HS-5 (cell line): ENCODE measurements at regions not wholly inside any gene's neighbourhood (a gene's known extent, or its start where the extent isn't known, plus 50 kb on each side); places are given as distances from the start of the nearest gene placed in this dataset.
"Not testable (repeated sequence)": the region's sequence is repeated elsewhere in the genome, so short reads cannot be mapped to it uniquely, and the experiment has no call there.

Source experiments
- DNase-seq: peaks from one replicate; pipeline ENCODE4 v3.0.0-alpha.2; 2012; ENCODE audit warnings: low read depth

DNA sequence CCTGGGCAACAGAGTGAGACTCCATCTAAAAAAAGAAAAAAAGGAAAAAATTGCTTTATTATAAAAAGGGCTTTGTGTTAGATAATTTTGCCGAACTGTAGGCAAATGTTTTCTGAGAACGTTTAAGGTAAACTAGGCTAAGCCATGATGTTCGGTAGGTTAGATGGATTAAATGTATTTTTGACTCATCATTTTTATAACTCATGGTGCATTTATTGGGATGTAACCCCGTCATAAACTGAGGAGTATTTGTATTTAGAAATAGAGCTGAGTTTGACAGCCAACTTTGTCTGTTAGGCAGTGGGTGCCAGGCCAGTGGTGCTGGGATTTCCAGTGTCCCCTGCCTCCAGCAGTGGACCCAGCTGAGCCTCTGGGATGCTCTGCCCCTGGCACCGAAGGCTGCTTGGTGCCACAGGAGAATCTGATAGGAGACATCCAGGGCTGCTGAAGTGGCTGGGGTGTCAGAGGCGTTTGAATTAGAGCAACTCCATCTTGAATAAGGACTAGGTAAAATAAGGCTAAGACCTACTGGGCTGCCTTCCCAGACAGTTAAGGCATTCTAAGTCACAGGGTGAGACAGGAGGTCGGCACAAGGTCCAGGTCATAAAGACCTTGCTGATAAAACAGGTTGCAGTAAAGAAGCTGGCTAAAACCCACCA is 114.9 kb upstream of the EEPD1 start:
- DNase-seq = no peak

DNA sequence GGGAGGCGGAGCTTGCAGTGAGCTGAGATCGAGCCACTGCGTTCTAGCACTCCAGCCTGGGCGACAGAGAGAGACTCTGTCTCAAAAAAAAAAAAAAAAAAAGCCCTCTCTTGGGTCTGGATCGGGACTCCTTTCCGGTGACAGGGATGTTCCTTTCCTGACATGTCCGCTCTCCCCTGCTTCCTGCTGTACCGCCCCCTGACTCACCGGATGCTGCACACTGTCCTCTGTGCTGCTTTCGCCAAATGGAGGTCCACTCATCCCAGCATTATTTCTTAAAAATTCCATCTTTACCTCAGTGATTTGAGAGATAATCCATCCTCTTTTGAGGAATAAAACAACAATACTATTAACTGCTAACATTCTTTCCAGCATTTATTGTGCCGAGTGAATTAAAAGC is 113.8 kb upstream of the EEPD1 start:
- DNase-seq = no peak

DNA sequence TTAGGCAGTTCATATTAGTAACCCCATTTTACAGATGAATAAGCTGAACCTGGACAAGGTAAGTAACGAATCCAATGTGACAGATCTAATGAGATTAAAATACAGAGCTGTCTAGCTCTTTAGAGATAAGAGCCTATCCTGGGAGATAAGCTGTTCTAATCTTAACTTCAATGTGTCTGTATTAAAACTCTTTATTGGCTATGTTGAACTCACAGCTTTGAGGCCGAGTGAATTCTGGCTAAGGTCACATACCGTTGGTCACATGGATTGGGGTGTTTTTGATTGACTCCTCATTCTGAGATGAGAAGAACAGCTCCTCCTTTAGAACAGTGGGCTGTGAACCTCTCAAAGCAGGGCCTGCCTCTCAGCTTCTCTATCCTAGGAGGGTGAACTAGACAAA is 113.4 kb upstream of the EEPD1 start:
- DNase-seq = no peak

- peak; percentile 59 for DNase-seq
Measured at GRCh38 chr7:36040679-36041078, 112.4 kb upstream of the EEPD1 start.

DNA sequence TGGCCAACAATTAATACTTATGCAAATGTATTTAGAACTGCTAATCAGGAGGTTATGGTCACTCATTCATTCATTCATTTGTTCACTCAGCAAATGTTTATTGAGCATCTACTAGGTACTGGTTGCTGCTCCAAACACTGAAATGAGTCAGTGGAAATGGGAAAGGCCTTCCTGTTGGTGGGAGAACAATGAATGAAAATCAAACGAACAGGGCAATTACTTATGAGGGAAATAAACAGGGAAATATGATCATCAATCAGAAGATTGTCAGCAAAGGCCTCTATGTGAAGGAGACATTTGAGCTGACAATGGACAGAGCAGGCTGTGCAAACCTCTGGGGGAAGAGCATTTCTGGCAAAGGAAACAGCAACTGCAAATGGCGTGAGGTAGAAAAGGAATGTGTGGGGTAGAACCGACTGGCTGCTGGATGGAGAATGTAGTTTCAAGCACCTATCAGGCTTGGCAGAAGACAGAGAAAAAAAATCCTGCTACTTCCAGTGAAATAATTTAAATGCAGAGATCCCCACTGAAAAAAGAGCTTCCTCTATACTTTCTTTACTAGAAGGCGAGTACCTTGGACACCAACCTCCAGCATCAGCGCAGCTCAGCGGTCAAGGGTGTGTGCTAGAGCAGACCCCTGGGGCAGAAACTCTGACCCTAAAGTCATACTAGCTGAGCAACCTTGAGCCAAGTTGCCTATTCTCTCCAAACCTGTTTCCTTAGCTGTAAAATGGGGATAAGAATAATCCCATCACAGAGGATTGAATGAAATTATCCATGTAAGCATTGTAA is 108.8 kb upstream of the EEPD1 start:
- no peak for DNase-seq

GRCh38 chr7:36045326-36045725 is 107.7 kb upstream of the EEPD1 start:
- no peak for DNase-seq

- no peak for DNase-seq
Measured at GRCh38 chr7:36045830-36046341, 107.2 kb upstream of the EEPD1 start.

DNA sequence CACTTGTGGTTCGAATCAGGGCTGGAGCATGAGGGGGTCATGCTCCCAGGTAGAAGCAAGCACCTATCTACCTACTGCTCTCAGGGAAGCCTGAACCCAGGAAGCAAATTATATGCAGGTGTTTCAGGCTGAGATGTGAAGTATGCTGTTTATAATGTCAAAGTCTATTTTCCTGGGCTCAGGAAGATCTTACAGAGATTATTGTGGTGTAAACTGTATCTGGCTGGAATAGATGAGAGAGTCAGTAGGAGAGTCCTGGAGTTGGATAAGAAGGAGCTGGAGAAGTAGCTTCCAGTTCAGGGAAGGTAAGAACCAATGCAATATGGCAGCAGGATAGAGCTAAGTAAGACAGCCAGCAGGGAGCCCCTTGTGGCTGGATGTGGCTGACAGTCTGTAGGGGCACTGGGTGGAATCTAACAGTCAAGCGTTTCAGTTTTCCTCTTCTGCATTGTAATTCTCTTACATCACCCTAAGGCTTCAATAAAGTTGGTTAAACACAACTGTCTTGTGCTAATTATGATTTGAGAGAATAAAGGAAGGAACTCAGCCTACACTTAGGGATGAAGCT is 105.9 kb upstream of the EEPD1 start:
- no peak for DNase-seq

- peak; percentile 91 for DNase-seq
Measured at GRCh38 chr7:36048141-36048901, 104.7 kb upstream of the EEPD1 start.

DNA sequence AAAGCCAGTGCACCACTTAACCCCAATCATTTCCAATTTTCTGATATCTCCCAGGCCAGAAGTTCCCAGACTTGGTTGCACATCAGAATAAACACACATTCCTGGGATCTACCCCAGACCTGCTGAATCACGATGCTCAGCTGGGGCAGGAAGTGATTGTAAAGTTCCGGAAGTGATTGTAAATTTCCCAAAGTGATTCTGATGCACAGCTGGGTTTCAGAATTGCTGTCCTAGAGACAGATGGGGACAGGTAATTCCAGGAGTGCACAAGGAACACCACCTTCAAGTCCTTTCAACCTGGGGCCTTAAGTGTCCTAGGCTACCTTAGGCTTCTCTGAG is 104.2 kb upstream of the EEPD1 start:
- no peak for DNase-seq

DNA sequence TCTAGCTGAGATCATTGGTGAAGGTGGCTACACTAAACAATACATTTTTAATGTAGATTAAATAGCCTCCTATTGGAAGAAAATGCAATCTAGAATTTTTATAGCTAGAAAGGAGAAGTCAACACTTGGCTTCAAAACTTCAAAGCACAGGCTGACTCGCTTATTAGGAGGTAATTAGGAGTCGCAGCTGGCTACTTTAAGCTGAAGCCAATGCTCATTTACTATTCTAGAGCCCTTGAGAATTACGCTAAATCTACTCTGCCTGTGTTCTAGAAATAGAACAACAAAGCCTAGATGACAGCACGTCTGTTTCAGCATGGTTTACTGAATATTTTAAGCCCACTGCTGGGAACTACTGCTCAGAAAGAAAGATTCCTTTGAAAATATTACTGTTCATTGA is 101.6 kb upstream of the EEPD1 start:
- DNase-seq = no peak

GRCh38 chr7:36053589-36053988 is 99.5 kb upstream of the EEPD1 start:
- no peak for DNase-seq

DNA sequence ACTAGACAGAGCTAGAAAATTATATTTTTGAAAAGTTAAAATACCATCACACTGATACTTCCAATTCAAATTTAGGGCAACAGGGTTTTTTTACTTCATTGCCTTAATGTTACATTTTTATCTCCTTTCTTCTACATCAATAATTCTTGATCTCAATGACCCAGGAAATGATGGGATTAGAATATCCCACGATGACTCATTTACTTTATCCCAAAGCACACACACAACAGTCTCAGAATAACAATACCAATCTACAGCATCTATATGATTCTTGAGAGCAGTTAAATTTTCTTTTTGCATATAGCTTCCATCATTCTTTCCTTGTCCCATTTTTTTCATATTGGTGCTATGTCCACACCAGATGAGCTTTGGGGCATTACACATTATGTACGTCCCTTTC is 98.4 kb upstream of the EEPD1 start:
- DNase-seq = no peak

DNA sequence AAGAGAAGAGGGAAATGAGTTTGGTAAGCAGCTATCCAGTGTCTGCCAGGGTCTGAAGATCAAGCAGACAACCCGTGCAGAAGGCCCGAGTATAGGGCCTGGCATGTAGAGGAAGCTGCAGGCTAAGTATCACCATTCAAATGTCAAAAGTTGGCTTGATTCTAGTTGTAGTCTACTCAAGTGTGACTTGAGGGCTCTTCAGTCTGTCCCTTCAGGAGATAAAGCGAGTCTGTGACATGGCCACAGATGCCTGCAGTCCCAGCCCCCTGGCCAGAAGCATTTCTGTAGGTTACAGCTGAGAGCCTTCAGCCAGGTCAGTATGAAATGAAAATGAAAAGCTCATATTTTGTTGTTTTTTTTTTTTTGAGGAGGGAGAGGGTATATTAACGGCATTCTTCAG is 97.8 kb upstream of the EEPD1 start:
- no peak for DNase-seq

DNA sequence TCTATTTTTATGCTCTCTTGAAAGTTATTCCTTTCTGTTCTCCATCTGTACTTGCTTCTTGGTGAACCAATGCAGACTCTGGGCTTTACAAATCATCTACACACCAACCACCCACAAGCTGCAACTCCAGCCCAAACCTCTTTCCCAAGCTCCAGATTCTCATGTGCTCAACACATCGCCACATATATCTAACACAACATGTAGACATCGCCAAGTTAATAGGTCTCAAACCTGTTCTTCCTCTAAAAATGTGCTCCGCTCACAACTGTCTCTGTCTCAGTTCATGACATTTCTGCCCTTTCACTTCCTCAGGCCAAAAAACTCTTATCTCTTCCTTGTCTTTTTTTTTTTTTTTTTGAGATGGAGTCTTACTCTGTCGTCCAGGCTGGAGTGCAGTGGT is 95.7 kb upstream of the EEPD1 start:
- DNase-seq = no peak

DNA sequence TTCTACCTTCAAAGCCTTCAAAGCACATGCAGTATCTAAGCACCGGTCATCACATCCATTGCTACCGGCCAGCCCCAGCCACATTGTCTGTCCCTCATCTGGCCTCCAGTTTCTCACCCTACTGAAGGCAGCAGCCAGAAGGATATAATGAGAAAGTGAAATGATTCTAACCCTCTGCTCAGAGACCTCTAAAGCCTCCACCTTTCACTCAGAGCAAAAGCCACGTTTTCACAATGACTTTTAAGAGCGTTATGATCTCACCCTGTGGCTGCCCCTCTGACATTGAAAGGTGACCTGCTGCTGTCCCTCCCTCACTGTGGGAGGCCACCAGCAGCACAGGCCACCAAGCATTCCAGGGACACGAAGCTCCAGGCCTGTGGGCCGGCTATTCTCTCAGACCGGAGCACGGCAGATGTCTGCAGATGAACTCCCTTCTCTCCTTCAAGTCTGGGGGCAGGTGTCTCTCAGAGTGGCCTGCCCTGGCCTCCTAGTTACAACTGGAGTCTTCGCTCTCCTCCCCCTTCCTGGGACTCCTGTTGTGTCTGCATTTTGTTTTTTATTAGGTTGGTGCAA is 94.9 kb upstream of the EEPD1 start:
- no peak for DNase-seq

GRCh38 chr7:36060388-36060787 is 92.7 kb upstream of the EEPD1 start:
- not testable (repeated sequence) for DNase-seq

- no peak for DNase-seq
Measured at GRCh38 chr7:36062154-36062815, 90.8 kb upstream of the EEPD1 start.

DNA sequence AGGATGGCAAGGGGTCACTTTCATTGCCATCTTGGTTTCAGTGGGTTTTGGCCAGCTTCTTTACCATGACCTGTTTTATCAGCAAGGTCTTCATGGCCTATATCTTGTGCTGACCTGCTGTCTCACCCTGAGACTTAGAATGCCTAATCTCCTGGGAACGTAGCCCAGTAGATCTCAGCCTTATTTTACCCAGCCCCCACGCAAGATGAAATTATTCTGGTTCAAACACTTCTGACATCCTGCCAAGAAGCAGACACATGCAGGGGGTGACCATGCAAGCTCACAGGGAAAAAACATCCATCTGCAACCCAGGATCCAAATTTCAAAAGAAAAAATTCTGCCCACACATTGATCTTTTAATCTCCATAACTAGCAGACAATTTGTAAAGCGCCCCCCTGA is 88.4 kb upstream of the EEPD1 start:
- DNase-seq = no peak

- not testable (repeated sequence) for DNase-seq
Measured at GRCh38 chr7:36065563-36066342, 87.3 kb upstream of the EEPD1 start.

DNA sequence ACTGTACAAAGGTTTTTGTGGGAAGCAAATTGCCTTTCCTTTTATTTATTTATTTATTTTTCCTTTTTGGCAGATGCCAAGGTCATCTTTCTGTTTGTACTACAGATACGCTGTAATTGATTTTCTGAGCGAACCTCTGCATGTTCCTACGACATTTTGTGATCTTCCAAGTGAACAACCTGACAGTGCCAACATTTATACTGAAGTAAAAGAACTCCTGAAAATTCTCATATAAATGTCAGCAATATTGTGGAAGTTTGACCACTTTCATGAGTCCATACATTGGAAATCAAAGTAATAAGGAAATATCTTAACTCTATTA is 86.8 kb upstream of the EEPD1 start:
- DNase-seq = no peak
